PC-9 (cell line): ENCODE measurements at regions not wholly inside any gene's neighbourhood (a gene's known extent, or its start where the extent isn't known, plus 50 kb on each side); places are given as distances from the start of the nearest gene placed in this dataset.

Source experiments
- BruUV-seq: library from RNA; stranded (reverse); fragments of 400-500 nt; replicated peaks from 2 replicates; lab custom pipeline; 2021; lab: Mats Ljungman, UMichigan
- CTCF ChIA-PET: fragments of 300-600 bp; sonication (Branson Sonifier 250); formaldehyde crosslinking; loops from one replicate; lab custom pipeline; 2022; ENCODE audit warnings: antibody characterized with exemption; lab: Charles Lee
- POLR2A ChIA-PET: fragments of 300-600 bp; sonication (Branson Sonifier 250); formaldehyde crosslinking; loops from one replicate; lab custom pipeline; 2022; ENCODE audit warnings: antibody characterized with exemption; ENCODE audit not compliant: unreplicated experiment; lab: Charles Lee
- DNase-seq, 2 experiments: peaks; one replicate each; pipeline versions ENCODE4 v3.0.0 to v3.0.0-alpha.2; 2015 to 2022; ENCODE audit warnings: mixed read lengths in 1 of 2
- H2AFZ ChIP-seq: fragments of 200-600 bp; sonication (generic); 2 replicates; pipeline ENCODE4 v1.8.1; 2017; ENCODE audit warnings: antibody characterized with exemption
- H3F3A ChIP-seq: fragments of 200-600 bp; sonication (generic); 2 replicates; pipeline ENCODE4 v1.8.1; 2017; ENCODE audit warnings: antibody characterized with exemption, mild to moderate bottlenecking, low read depth; ENCODE audit not compliant: insufficient read depth
- H3K27ac ChIP-seq: fragments of 200-600 bp; sonication (generic); 2 replicates; pipeline ENCODE4 v1.6.1; 2016; ENCODE audit warnings: mixed run types
- H3K27me3 ChIP-seq: fragments of 200-600 bp; sonication (generic); 2 replicates; pipeline ENCODE4 v1.6.1; 2016; ENCODE audit warnings: low read depth, mixed run types; ENCODE audit not compliant: insufficient read depth
- H3K36me3 ChIP-seq: fragments of 200-600 bp; sonication (generic); 2 replicates; pipeline ENCODE4 v1.6.1; 2016; ENCODE audit warnings: low read depth, mixed run types
- H3K4me1 ChIP-seq: fragments of 200-600 bp; sonication (generic); replicated peaks from 2 replicates; pipeline ENCODE4 v1.6.1; 2016; ENCODE audit warnings: mixed run types; ENCODE audit not compliant: insufficient read depth
- H3K4me2 ChIP-seq: fragments of 200-600 bp; sonication (generic); 2 replicates; pipeline ENCODE4 v1.6.1; 2017; ENCODE audit warnings: mixed run types
- H3K4me3 ChIP-seq: fragments of 200-600 bp; sonication (generic); 2 replicates; pipeline ENCODE4 v1.6.1; 2016; ENCODE audit warnings: mixed run types
- H3K79me2 ChIP-seq: fragments of 200-600 bp; sonication (generic); 2 replicates; pipeline ENCODE4 v1.6.1; 2017; ENCODE audit warnings: low read depth, mixed run types
- H3K9me2 ChIP-seq: fragments of 200-600 bp; sonication (generic); 2 replicates; pipeline ENCODE4 v1.8.1; 2017; ENCODE audit warnings: mild to moderate bottlenecking; ENCODE audit not compliant: insufficient read depth
- H3K9me3 ChIP-seq: fragments of 200-600 bp; sonication (generic); 2 replicates; pipeline ENCODE4 v1.8.1; 2016; ENCODE audit warnings: low read depth; ENCODE audit not compliant: insufficient read depth
- H4K20me1 ChIP-seq: fragments of 200-600 bp; sonication (generic); 2 replicates; pipeline ENCODE4 v1.8.1; 2017; ENCODE audit not compliant: insufficient read depth
- EZH2 ChIP-seq: fragments of 200-600 bp; sonication (generic); IDR thresholded peaks from 2 replicates; pipeline ENCODE4 v1.8.0; 2017; ENCODE audit warnings: antibody characterized with exemption, low read depth
- intact Hi-C: fragments of 100-400 bp; cut with micrococcal nuclease; formaldehyde crosslinking; loops from one replicate; pipeline ENCODE4 v1.10.0; 2022; ENCODE audit not compliant: unreplicated experiment
- TF ChIP-seq, protein P1 (sequence below): fragments of 200-600 bp; sonication (generic); conservative IDR thresholded peaks from 2 replicates; pipeline ENCODE4 v1.6.1; 2017; ENCODE audit warnings: mixed run types, antibody characterized with exemption, mild to moderate bottlenecking, moderate library complexity

DNA sequence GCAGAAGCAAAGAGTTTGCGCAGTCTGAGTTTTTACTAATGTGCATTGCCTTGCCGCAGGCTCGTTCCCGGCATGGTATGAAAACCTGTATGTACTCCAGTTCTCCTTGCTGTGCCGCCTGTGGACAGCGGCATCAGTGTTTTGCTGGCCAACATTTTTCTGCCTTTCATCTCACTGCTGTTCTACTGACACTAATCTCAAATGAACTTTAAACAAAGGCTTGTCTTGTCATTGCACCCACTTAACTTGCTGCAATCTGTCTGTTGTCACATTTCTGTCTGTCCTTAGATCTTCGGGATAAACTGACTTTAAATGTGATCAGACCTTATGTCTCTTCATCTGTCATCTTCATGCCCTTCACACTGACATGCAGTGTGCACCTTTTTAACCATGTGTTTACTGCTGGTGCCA lies 71.7 kb upstream of the ZNRF2 start:
- H3K4me2 ChIP-seq, result no peak overlapping the region
- no peaks in the 10 kb centered on the region for H3F3A ChIP-seq
- no peaks in the 10 kb centered on the region for H3K4me1 ChIP-seq
- H4K20me1 ChIP-seq, result no peaks in the 10 kb centered on the region
- H3K4me3 ChIP-seq, result no peak overlapping the region
- no TSS peak for BruUV-seq
- H3K9me3 ChIP-seq, result 0 out of 2 replicates have a peak, but pooled peaks cover 7% of the 10 kb centered on the region
- intact Hi-C loops, result no loop called here
- no peaks in the 10 kb centered on the region for H3K27me3 ChIP-seq
- ChIA-PET POLR2A (no interaction called here), CTCF (no interaction called here)
- no peak overlapping the region for H3K27ac ChIP-seq
- no peaks in the 10 kb centered on the region for H3K9me2 ChIP-seq
- no peaks in the 10 kb centered on the region for H3K36me3 ChIP-seq
- no peaks in the 10 kb centered on the region for H3K79me2 ChIP-seq
- no peak for DNase-seq
- TF ChIP-seq, protein P1, sequence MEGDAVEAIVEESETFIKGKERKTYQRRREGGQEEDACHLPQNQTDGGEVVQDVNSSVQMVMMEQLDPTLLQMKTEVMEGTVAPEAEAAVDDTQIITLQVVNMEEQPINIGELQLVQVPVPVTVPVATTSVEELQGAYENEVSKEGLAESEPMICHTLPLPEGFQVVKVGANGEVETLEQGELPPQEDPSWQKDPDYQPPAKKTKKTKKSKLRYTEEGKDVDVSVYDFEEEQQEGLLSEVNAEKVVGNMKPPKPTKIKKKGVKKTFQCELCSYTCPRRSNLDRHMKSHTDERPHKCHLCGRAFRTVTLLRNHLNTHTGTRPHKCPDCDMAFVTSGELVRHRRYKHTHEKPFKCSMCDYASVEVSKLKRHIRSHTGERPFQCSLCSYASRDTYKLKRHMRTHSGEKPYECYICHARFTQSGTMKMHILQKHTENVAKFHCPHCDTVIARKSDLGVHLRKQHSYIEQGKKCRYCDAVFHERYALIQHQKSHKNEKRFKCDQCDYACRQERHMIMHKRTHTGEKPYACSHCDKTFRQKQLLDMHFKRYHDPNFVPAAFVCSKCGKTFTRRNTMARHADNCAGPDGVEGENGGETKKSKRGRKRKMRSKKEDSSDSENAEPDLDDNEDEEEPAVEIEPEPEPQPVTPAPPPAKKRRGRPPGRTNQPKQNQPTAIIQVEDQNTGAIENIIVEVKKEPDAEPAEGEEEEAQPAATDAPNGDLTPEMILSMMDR, result no peak
- TF ChIP-seq EZH2, result no peak
- H2AFZ ChIP-seq, result no peak overlapping the region

DNA sequence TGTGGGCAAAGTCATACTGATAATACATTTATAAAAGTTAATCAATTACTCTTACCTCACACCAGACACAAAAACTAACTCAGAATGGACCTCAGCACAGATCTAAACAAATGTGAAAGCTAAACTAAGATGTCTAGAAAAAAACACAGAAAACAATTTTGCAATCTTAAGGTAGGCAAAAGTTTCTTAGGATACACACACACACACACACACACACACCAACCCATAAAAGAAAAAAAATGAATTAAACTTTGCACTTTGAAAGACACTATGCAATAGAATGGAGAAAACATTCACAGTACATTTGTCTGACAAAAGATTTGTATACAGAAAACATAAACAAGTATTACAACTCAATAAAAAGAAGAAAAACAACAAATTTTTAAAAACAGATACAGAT lies 70.8 kb upstream of the ZNRF2 start:
- Histone ChIP-seq H3K27ac (no peak overlapping the region), H2AFZ (no peak overlapping the region), H4K20me1 (no peaks in the 10 kb centered on the region), H3K9me2 (0 out of 2 replicates have a peak, but pooled peaks cover 4% of the 10 kb centered on the region), H3F3A (no peaks in the 10 kb centered on the region), H3K79me2 (no peaks in the 10 kb centered on the region), H3K4me3 (no peak overlapping the region), H3K27me3 (no peaks in the 10 kb centered on the region), H3K4me2 (no peak overlapping the region), H3K4me1 (no peaks in the 10 kb centered on the region), H3K9me3 (peaks cover 10% of the 10 kb centered on the region; the same call in 1 of the 2 replicates), H3K36me3 (no peaks in the 10 kb centered on the region)
- DNase-seq, result no peak
- ChIA-PET POLR2A (interaction anchor here (0.5 to 0.6 kb wide), 3 partner anchors 32 to 49 kb away, joined by 4 to 9 read pairs (median 6); no protein-coding TSS in a partner anchor), CTCF (no interaction called here)
- intact Hi-C loops, result no loop called here
- no TSS peak for BruUV-seq
- TF ChIP-seq, protein P1, result no peak
- no peak for TF ChIP-seq EZH2

DNA sequence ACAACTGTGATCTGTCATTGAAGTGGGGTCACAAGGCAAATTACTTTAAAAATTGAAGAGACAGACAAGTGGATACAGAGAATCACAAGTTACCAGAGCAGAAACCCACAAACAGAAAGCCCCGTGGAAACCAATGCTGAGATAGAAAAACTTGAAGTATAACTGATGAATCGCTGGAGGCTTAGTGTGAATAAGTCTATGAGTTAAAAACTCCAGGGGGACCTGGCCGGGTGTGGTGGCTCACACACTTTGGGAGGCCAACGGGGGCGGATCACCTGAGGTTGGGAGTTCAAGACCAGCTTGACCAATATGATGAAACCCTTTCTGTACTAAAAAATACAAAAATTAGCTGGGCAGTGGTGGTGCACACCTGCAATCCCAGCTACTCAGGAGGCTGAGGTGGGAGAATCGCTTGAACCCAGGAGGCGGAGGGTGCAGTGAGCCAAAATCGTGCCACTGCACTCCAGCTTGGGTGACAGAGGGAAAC lies 69.7 kb upstream of the ZNRF2 start:
- H2AFZ ChIP-seq, result no peak overlapping the region
- H3F3A ChIP-seq, result no peaks in the 10 kb centered on the region
- BruUV-seq, result no TSS peak
- H4K20me1 ChIP-seq, result no peaks in the 10 kb centered on the region
- H3K4me1 ChIP-seq, result no peaks in the 10 kb centered on the region
- H3K4me3 ChIP-seq, result no peak overlapping the region
- no peaks in the 10 kb centered on the region for H3K79me2 ChIP-seq
- CTCF ChIA-PET, result no interaction called here
- intact Hi-C loops, result no loop called here
- H3K27me3 ChIP-seq, result no peaks in the 10 kb centered on the region
- peaks cover 10% of the 10 kb centered on the region; the same call in 1 of the 2 replicates for H3K9me3 ChIP-seq
- POLR2A ChIA-PET, result no interaction called here
- DNase-seq, result no peak
- TF ChIP-seq, protein P1, result no peak
- no peak overlapping the region for H3K27ac ChIP-seq
- no peaks in the 10 kb centered on the region for H3K36me3 ChIP-seq
- H3K9me2 ChIP-seq, result 0 out of 2 replicates have a peak, but pooled peaks cover 6% of the 10 kb centered on the region
- H3K4me2 ChIP-seq, result no peak overlapping the region
